Smooth muscle cell (in vitro differentiated cells): ENCODE measurements at regions not wholly inside any gene's neighbourhood (a gene's known extent, or its start where the extent isn't known, plus 50 kb on each side); places are given as distances from the start of the nearest gene placed in this dataset.

Experiments
- DNase-seq: peaks from one replicate; lab custom pipeline; 2025; ENCODE audit not compliant: unreplicated experiment; lab: John Stamatoyannopoulos, UW
- H2AFZ ChIP-seq: fragments of 200-600 bp; sonication (generic); 2 replicates; pipeline ENCODE4 v1.6.0; 2016; ENCODE audit warnings: antibody characterized with exemption, low read depth, mild to moderate bottlenecking
- H3F3A ChIP-seq: fragments of 200-600 bp; sonication (generic); 2 replicates; pipeline ENCODE4 v1.6.0; 2017; ENCODE audit warnings: antibody characterized with exemption, low read depth
- H3K27ac ChIP-seq: fragments of 200-600 bp; sonication (generic); 2 replicates; pipeline ENCODE4 v1.5.1; 2016; ENCODE audit warnings: low read depth, mild to moderate bottlenecking
- H3K27me3 ChIP-seq: fragments of 200-600 bp; sonication (generic); 2 replicates; pipeline ENCODE4 v1.6.1; 2016; ENCODE audit warnings: low read depth, mild to moderate bottlenecking
- H3K36me3 ChIP-seq: fragments of 200-600 bp; sonication (generic); 2 replicates; pipeline ENCODE4 v1.5.1; 2016; ENCODE audit warnings: low read depth
- H3K4me1 ChIP-seq: fragments of 200-600 bp; sonication (generic); 2 replicates; pipeline ENCODE4 v1.5.1; 2016; ENCODE audit warnings: low read depth
- H3K4me2 ChIP-seq: fragments of 200-600 bp; sonication (generic); 2 replicates; pipeline ENCODE4 v1.6.0; 2016; ENCODE audit warnings: mild to moderate bottlenecking
- H3K4me3 ChIP-seq: fragments of 200-600 bp; sonication (generic); 2 replicates; pipeline ENCODE4 v1.5.1; 2016; ENCODE audit warnings: mild to moderate bottlenecking
- H3K79me2 ChIP-seq: fragments of 200-600 bp; sonication (generic); 2 replicates; pipeline ENCODE4 v1.6.0; 2016; ENCODE audit warnings: low read depth, mild to moderate bottlenecking
- H3K9ac ChIP-seq: fragments of 200-600 bp; sonication (generic); 2 replicates; pipeline ENCODE4 v1.6.0; 2016; ENCODE audit warnings: low read depth
- H3K9me3 ChIP-seq: fragments of 200-600 bp; sonication (generic); replicated peaks from 2 replicates; pipeline ENCODE4 v1.5.1; 2016; ENCODE audit warnings: low read depth
- H4K20me1 ChIP-seq: fragments of 200-600 bp; sonication (generic); 2 replicates; pipeline ENCODE4 v1.6.0; 2016; ENCODE audit warnings: low read depth
- WGBS: methylation state at CpG from one replicate; pipeline ENCODE4 v1.1.7; 2016; ENCODE audit warnings: low lambda C conversion rate; 5-methylcytosine and 5-hydroxymethylcytosine counted together
- TF ChIP-seq, protein P1 (sequence below): fragments of 200-600 bp; sonication (generic); IDR thresholded peaks from 2 replicates; pipeline ENCODE4 v1.5.1; 2017; ENCODE audit warnings: borderline replicate concordance, mild to moderate bottlenecking, antibody characterized with exemption; ENCODE audit not compliant: insufficient read depth, poor library complexity, severe bottlenecking

DNA sequence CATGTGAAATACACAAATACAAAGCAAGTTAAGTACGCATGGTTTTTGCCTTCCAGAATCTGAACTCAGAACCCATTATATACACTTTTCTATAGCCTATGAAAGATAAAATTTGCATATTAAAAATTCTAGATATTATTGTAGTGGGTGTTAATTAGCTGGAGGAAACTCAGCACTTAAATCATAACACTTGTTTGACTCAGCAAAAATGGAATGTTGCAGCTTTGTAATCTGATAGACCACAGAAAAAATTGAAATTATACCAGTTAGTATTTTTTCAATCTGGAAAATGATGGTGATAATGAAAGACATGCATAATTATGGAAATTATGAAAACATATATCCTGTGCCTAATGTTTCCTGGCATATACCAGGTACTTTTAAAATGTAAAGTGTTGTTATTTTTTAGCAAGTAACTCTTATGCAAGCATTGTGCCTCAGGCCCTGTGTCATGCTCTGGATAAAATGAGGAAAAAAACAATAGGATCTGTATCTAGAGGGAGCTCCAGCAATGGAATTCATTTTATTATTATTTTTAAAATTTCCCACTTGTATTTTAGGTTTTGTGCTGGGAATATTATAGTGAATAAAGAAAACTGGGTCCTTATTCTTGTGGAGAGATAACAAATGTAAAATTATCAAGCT is 490.4 kb upstream of the SEMA3A start:
- H3K4me2 ChIP-seq: no peak overlapping the region
- WGBS: 94% methylated on average over 1 of the region's 1 CpG

DNA sequence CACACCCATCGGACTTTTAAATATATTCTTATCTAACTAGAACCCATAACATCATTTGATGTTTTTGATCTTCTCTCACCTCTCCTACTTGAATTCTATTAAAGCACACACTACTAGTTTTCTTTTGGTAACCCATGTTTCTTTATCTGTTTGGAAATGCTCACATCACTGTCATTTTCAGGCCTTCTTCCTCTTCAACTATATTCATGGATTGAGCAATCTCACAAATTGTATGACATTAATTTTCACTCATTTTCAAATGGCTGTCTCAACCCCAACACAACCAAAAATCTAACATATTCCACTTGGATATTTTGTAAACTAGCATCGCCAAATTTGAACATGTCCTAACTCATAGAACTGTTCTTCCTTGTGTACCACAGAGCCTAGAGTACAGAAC is 488.0 kb upstream of the SEMA3A start:
- Histone ChIP-seq H3K4me1 (no peaks in the 10 kb centered on the region), H2AFZ (peak overlapping the region; percentile 55), H3K9ac (no peak overlapping the region), H3K4me3 (no peak overlapping the region), H3K79me2 (no peaks in the 10 kb centered on the region), H3K9me3 (no peaks in the 10 kb centered on the region), H3F3A (no peaks in the 10 kb centered on the region), H3K27me3 (no peaks in the 10 kb centered on the region), H3K36me3 (no peaks in the 10 kb centered on the region), H3K4me2 (no peak overlapping the region), H3K27ac (no peak overlapping the region), H4K20me1 (no peaks in the 10 kb centered on the region)
- 86% methylated on average over 2 of the region's 2 CpGs for WGBS
- TF ChIP-seq, protein P1, sequence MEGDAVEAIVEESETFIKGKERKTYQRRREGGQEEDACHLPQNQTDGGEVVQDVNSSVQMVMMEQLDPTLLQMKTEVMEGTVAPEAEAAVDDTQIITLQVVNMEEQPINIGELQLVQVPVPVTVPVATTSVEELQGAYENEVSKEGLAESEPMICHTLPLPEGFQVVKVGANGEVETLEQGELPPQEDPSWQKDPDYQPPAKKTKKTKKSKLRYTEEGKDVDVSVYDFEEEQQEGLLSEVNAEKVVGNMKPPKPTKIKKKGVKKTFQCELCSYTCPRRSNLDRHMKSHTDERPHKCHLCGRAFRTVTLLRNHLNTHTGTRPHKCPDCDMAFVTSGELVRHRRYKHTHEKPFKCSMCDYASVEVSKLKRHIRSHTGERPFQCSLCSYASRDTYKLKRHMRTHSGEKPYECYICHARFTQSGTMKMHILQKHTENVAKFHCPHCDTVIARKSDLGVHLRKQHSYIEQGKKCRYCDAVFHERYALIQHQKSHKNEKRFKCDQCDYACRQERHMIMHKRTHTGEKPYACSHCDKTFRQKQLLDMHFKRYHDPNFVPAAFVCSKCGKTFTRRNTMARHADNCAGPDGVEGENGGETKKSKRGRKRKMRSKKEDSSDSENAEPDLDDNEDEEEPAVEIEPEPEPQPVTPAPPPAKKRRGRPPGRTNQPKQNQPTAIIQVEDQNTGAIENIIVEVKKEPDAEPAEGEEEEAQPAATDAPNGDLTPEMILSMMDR: no peak
- no peak for DNase-seq

More for the DNA sequence above, 490.4 kb upstream of the SEMA3A start:
- H3K9ac ChIP-seq: no peak overlapping the region
- no peak for DNase-seq
- no peak overlapping the region for H3K4me3 ChIP-seq
- no peaks in the 10 kb centered on the region for H3K9me3 ChIP-seq
- no peaks in the 10 kb centered on the region for H3K27me3 ChIP-seq
- TF ChIP-seq, protein P1: no peak
- no peak overlapping the region for H3K27ac ChIP-seq
- no peaks in the 10 kb centered on the region for H3F3A ChIP-seq
- H3K4me1 ChIP-seq: no peaks in the 10 kb centered on the region
- H4K20me1 ChIP-seq: no peaks in the 10 kb centered on the region
- no peaks in the 10 kb centered on the region for H3K79me2 ChIP-seq
- H3K36me3 ChIP-seq: no peaks in the 10 kb centered on the region
- H2AFZ ChIP-seq: peak overlapping the region; percentile 14

- 95% methylated on average over 2 of the region's 2 CpGs for WGBS
- Histone ChIP-seq H3K4me1 (no peaks in the 10 kb centered on the region), H3F3A (no peaks in the 10 kb centered on the region)
Measured at GRCh38 chr7:84678841-84679240, 484.3 kb upstream of the SEMA3A start.

More at GRCh38 chr7:84678841-84679240, 484.3 kb upstream of the SEMA3A start:
- TF ChIP-seq, protein P1: no peak
- DNase-seq: no peak
- no peak overlapping the region for H3K27ac ChIP-seq
- no peaks in the 10 kb centered on the region for H4K20me1 ChIP-seq
- no peaks in the 10 kb centered on the region for H3K9me3 ChIP-seq
- H3K36me3 ChIP-seq: no peaks in the 10 kb centered on the region
- no peak overlapping the region for H3K4me2 ChIP-seq
- H3K79me2 ChIP-seq: no peaks in the 10 kb centered on the region
- no peak overlapping the region for H3K9ac ChIP-seq
- no peaks in the 10 kb centered on the region for H3K27me3 ChIP-seq
- no peak overlapping the region for H3K4me3 ChIP-seq
- H2AFZ ChIP-seq: no peak overlapping the region
